ENCODE measurements at regions not wholly inside any gene's neighbourhood (a gene's known extent, or its start where the extent isn't known, plus 50 kb on each side); places are given as distances from the start of the nearest gene placed in this dataset.

- H3K36me3 ChIP-seq, result no peaks in the 10 kb centered on the region
- no peak for ATAC-seq
- H3K27ac ChIP-seq, result no peak overlapping the region
- intact Hi-C loops (cut with DNase I; ENCODE audit: low total_unique reads) (no loop called here), in situ Hi-C loops (cut with MboI; ENCODE audit: low sequenced_read_pairs in 4 of 4) (no loop called here)
- peaks cover 0 to 10% of the 10 kb centered on the region in 2 donors for H3K4me1 ChIP-seq
- no peaks in the 10 kb centered on the region for H3K27me3 ChIP-seq
- DNase-seq, result no peak
- no peaks in the 10 kb centered on the region for H3K9me3 ChIP-seq
- TF ChIP-seq POLR2A (IDR thresholded peaks at IDR 0.05) (no peak), CTCF (IDR thresholded peaks at IDR 0.05 in 4 of 5, conservative IDR thresholded peaks at IDR 0.05 in 1 of 5) (no peak)
- H3K4me3 ChIP-seq, result no peak overlapping the region
These were observed 780.9 kb downstream of the QKI start for GRCh38 chr6:164195278-164195941.

GRCh38 chr6:164188861-164189260 is 774.3 kb downstream of the QKI start:
- DNase-seq (no peak), ATAC-seq (no peak)
- intact Hi-C loops (cut with DNase I; ENCODE audit: low total_unique reads) (no loop called here), in situ Hi-C loops (cut with MboI; ENCODE audit: low sequenced_read_pairs in 4 of 4) (no loop called here)
- TF ChIP-seq CTCF (IDR thresholded peaks at IDR 0.05 in 4 of 5, conservative IDR thresholded peaks at IDR 0.05 in 1 of 5), result no peak
- no peak for TF ChIP-seq POLR2A (IDR thresholded peaks at IDR 0.05)
- Histone ChIP-seq H3K27ac (no peak overlapping the region), H3K4me3 (no peak overlapping the region), H3K4me1 (no peaks in the 10 kb centered on the region), H3K27me3 (no peaks in the 10 kb centered on the region), H3K9me3 (no peaks in the 10 kb centered on the region), H3K36me3 (no peaks in the 10 kb centered on the region)

GRCh38 chr6:164185471-164185871 is 771.0 kb downstream of the QKI start:
- no peak for DNase-seq

GRCh38 chr6:164184410-164184809 is 769.9 kb downstream of the QKI start:
- H3K9me3 ChIP-seq, result no peaks in the 10 kb centered on the region
- H3K27me3 ChIP-seq, result no peaks in the 10 kb centered on the region
- H3K27ac ChIP-seq, result no peak overlapping the region
- ATAC-seq (no peak), DNase-seq (no peak)
- no peaks in the 10 kb centered on the region for H3K4me1 ChIP-seq
- intact Hi-C loops (cut with DNase I; ENCODE audit: low total_unique reads), result no loop called here
- no peak overlapping the region for H3K4me3 ChIP-seq
- TF ChIP-seq CTCF (IDR thresholded peaks at IDR 0.05 in 4 of 5, conservative IDR thresholded peaks at IDR 0.05 in 1 of 5) (no peak), POLR2A (IDR thresholded peaks at IDR 0.05) (no peak)
- H3K36me3 ChIP-seq, result no peaks in the 10 kb centered on the region
- in situ Hi-C loops (cut with MboI; ENCODE audit: low sequenced_read_pairs in 4 of 4), result no loop called here

More at GRCh38 chr6:164185471-164185871, 771.0 kb downstream of the QKI start:
- Histone ChIP-seq H3K27me3 (no peaks in the 10 kb centered on the region), H3K4me1 (no peaks in the 10 kb centered on the region), H3K36me3 (no peaks in the 10 kb centered on the region), H3K27ac (no peak overlapping the region), H3K9me3 (no peaks in the 10 kb centered on the region), H3K4me3 (no peak overlapping the region)
- in situ Hi-C loops (cut with MboI; ENCODE audit: low sequenced_read_pairs in 4 of 4) (no loop called here), intact Hi-C loops (cut with DNase I; ENCODE audit: low total_unique reads) (no loop called here)
- TF ChIP-seq CTCF (IDR thresholded peaks at IDR 0.05 in 4 of 5, conservative IDR thresholded peaks at IDR 0.05 in 1 of 5) (no peak), POLR2A (IDR thresholded peaks at IDR 0.05) (no peak)
- ATAC-seq, result no peak

Data from gastrocnemius medialis (tissue), 4 donors.